GM04503 (cell line): ENCODE measurements at regions not wholly inside any gene's neighbourhood (a gene's known extent, or its start where the extent isn't known, plus 50 kb on each side); places are given as distances from the start of the nearest gene placed in this dataset.

ENCODE experiments used
- DNase-seq: peaks from one replicate; pipeline ENCODE4 v3.0.0-alpha.2; 2012; ENCODE audit warnings: low read depth

DNA sequence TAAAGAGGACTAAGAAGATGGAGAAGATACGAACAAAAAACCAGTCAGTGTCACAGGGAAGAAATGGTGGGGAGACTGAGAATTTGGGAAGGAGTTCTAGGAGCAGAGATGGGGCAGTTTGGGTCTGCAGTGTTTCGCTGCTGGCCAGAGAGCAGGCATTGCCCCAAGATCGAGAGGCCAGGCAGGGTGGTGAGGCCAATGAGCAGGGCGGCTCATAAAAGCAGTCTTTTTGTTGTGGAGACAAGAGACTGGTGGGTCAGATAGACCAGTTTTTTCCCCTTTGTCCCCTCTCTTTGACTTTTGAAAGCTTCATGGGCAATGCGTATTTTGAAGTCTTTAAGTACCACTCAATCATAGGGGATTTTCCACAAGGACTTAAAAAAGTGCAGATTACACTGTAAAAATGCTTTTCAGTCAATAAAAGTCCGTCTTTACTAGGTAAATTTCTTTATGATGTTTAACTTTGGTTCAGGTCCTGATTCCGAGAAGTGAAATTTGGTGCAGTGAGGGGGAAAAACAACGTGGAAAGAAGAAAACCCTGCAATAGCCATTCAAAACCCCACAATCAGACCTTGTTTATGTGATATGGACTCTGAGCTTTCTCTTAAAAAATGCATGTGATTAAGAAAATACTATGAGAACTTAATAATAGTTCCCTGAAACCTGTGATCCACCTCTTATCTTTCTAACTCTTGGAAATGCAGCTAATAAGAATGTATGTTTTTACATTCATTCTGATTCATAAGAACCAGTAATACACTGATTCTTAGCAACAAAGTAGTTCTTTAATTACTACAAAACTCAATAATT lies 338.9 kb downstream of the KLF5 start:
- DNase-seq, result no peak

DNA sequence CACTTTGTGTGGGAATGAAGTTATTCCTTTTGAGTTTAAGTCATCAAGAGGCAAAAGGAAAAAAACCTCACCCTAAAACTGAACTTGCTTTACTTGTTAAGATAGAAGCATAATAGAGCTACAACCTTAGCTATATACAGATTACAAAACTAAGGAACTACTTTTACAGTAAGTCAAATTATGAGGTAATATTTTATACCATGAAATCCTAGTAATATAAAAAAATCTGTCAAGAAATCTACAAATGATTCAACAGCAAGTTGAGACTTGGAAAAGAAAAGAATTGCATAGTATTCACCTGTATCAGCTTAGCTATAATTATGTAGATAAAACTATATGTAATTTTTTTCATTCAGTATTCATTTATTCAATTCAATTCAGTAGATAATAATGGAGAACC lies 335.3 kb downstream of the KLF5 start:
- DNase-seq, result no peak

DNA sequence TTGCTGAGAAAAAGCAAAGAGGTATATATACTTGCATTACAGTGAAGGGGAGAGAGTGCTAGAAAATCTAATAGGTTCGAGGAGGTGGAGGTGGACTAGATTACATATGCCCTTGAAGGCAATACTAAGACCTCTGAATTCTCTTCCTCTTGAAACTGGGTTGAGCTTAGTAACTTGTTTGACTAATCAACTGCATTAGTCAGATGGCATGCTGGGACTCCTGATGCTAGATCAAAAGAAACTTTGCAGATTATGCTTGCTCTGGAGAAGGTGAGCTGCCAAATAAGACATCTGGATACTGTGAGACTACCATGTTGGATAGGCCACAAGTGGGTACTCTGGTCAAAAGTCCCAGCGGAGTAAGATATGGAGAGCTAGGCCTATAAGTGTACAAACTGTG lies 331.3 kb downstream of the KLF5 start:
- no peak for DNase-seq

DNA sequence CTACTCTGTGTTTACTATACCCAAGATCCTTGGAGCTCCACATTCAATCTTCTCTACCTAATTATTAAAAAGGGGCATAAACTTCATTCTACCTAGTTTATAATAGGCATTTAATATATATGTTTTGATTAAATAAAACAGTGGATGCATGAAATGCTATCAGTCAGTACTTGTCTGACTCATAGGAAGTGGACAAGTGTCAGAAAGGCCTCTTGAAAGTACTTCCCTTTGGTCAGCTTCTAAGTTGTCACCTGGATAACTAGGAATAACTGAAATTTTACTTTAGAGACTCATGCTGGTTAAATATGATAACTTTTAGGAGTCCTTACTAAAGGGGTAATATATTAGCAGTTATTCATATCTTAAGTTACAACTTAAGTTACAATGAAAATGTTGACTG lies 329.8 kb downstream of the KLF5 start:
- DNase-seq, result no peak

DNA sequence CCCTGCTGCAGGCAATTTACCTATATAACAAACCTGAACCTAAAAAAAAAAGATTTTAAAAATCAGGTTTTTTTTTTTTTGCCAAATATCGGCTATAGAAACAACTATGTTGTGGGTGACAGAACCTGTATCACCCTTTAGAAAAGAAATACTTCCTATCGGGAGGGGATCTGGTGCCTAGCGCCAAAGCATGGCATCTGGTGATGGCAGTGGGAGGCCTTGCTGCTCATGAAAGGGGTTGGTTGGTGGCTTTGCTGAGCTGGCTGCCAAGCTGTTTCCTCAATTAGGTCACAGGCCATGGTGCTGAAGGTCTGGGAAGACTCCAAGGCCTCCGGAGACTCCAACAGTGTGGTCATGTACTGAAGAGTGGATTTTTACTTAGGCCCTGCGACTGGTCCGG lies 328.5 kb downstream of the KLF5 start:
- no peak for DNase-seq

DNA sequence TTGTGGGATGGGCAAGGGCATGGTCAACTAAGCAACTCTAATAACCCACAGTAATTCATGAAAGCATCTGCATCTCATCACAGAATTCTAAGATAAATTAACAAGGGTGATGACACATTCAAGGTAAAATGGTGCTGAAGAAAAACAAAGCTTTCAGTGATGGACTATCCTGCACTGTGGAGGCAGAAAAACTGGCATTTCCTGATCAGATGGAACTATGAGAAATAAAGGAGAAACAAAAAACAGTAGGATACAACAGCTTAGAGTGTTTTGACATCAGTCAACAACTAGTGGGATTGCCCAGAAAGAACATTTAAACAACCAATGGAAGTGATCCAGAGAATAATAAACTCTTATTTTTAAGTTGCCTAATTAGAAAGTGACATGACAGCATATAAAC lies 327.0 kb downstream of the KLF5 start:
- no peak for DNase-seq

DNA sequence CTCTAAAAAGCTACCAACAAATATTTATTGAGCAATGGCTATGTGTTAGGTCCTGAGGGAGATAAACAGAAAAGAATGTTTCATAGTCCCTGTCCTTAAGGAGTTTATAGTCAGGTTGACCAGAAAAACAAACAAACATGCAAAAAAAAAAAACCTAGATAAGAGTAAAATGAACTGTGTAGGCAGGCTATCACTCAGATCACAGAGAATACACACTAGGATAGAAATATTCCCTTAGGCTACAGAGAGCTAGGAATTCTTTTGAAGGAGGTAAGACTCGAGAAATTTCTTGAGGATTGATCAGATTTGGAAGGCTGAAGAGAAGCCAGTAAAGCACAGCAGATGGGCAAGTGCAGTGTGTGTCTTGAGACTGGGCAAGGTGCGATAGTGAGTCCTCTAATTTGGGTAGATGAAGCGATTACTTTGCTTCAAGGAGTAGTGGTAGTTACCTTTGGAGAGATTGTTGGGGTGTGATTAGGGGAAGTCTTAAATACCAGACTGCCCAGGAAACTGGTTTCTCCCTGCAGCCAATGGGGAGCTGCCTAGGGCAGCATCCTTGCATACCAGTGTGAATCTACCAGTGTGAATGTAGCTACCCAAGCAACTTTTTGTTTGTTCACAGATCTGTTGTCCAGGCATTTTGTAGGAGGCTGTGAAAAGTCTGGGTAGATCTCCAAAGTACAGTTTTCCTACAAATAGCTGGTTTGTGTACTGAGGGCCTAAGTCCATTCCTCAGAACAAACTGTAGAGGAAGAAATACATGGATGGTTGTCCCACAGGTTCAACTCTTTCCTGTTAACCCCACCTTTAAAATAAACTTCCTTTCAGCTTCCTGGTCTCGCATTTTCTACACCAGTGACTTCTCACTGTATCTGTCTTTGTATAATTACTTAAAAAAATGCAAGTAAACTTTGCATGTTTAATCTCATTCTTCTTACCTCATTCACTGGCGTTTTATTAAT lies 314.1 kb downstream of the KLF5 start:
- DNase-seq, result no peak

DNA sequence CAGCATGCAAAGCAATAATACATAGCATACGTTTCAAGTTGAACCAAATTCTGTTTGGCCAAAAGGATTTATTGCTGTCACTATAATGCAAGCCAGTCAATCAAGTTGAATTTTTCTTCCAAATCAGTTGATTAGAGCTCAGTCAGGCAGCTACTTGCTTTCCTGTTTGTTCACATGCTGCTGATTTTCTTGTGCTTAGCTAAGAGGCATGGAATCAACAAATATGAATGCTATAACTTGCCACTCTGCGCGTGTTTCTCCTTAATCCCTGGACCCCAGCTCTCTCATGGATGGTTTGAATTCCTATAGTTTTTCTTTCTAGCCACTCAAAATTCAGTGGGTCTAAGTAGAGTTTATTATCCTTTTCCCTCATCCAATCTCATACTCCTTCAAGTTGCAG lies 311.3 kb downstream of the KLF5 start:
- no peak for DNase-seq

DNA sequence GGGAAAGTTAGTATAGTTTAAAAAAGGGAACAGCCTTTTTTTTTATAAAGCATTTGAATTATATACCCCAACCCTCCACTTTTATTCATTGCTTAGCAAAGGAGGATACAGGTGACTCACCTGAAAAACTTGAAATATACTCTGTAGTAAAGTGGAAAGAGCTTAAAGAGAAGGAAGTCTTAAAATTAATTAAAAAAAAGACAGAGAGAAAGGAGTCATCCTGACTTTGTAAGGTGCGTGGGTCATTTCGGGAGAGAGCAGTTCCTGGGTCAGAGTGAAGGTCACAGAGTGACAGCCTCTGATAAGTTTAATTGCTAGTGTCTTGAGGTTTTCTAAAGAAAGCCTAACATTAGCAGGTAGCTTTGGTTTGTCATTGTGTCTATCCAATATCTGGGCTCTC lies 310.3 kb downstream of the KLF5 start:
- no peak for DNase-seq

DNA sequence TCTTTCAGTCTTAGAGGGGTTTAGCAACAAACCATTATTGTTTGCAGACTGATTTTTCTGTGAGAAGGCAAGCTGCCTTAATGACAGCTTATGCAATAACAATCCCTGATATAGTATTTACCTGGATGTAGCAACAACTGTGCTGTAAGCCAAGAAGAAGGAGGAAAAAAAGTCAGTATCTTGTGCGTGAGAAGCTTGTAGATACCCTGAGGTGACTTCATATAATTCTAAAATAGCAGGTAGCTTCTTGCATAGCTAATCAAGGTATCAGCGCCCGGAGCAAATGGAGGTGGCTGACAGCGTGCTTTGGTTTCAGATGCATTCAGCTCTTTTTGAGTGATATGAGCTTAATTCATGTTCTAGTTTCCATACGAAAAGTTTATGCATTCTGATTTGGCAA lies 309.8 kb downstream of the KLF5 start:
- DNase-seq, result no peak

DNA sequence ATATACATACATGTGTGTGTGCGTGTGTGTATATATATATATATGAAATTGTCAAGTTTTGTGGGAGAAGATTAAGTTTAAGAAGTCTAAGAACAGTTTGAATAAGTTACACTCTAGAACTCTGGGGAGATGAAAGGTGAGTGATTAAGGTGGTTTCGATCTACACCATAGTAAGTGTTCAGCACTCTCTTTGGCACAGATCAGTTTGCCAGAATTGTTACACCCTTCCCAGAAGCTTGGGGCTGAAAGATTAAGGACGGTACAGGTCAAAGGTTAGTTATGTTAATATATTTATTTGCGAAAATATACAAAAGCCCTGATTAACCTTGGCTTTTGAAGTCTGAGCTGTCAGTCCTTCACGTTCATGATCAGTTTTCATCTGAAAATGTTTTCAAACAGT lies 309.1 kb downstream of the KLF5 start:
- no peak for DNase-seq

DNA sequence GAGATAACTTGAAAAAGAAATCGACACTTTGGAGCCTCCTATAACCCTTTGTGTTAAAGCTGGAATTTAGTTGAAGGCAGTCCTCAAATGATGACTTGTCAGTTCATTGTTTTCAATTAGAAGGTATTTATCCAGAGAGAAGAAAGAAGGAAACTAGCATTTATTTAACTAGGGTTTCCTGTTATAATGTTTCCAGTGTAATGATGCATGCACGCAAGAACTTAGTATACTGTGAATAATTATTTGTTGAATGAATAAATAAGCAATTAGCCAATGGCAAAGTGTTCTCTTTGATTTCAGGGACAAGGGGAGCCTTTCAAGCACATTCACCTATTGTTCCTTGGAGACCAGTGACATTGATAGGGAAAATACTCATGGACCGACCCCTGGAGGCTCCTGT lies 307.4 kb downstream of the KLF5 start:
- no peak for DNase-seq

DNA sequence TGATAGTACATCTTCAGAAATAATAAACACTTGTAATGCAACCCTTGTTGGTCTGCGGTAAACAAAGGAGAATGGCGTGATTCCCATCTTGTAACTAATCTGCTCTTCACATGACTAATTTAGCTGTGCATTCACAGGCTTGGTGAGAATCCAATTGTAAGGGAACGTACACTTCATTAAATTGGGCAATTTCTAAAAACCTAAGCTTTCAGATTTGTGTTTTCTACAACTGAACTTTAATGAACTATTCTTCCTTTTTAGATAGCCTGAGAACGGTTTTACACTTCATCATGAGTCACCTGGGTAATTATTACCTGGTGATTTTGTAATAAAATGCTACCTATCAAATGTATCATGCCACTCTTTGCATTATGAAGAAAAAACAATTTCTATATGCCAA lies 306.9 kb downstream of the KLF5 start:
- no peak for DNase-seq

DNA sequence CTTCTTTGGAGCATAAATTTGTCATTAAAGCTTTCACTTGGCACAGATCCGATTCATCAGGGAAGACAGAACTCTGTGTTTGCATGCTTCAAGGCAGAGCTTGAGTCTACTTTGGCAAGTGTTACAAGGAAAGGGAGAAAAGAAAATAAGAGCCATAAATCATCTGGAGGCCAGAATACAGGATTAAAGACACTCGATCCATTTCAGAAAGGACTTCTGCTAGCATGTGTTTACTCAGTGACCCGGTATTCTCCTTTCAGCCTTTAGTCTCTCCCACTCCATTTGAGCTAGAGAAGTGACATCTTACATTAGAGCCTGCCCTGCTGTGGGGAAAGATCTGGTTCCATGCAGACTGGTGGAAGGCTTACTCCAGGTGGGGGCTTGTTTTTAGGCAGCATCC lies 306.4 kb downstream of the KLF5 start:
- no peak for DNase-seq

DNA sequence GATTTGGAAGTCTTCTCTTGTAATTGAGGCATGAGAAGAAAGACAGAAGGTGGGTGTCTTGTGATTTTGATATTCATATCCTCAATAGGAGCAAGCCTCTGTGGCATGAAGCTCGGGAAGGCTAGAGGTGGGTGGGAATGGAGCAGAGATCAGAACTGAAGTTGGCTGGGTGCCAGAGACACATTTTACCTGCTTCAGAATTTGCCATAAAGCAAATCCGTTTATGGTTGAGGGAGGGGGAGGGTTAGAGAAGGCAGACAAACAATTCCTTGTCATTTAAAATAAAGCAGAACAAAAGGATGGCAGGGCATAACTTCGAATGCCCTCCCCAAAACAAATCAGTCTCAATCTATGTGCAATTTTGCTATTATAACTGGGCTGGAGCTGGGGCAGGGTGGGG lies 305.9 kb downstream of the KLF5 start:
- no peak for DNase-seq

DNA sequence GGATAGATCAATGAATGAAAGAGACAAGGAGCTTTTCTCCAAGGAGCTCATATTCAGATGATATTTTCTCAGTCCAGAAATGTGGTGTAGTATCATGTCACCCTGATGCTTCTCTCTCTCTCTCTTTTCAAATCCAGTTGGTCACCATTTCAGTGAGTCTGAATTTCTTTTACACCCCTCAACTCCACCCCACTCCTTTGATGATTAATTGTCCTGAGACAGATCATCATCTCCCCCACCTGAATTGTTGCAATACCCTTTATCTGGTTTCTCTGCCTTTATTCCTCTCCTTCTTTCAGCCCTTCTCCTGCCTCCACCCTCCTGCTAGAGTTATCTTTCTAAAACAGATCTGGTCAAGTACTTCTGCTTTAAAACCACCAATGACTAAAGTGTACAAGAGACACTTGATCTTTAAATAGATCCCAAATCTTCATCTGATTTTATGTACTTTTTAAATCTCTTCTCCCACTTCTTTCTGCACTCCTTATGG lies 299.8 kb downstream of the KLF5 start:
- no peak for DNase-seq

DNA sequence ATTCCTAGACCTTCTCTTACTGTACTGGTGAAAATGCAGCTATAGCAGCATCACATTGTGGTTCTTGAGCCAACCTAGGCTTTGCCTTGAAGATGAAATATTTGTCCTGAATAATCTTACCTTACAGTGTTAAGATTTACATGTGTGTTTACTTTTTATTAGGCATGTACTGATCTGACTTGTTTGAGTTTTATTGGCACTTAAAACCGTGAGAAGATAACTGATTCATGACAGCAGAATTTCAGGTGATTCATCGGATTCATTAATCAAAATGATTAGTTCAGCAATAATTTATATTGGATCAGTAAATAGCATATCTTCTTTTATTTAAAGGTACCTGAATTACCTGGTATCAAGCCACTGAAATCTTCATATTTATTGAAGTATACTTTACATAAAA lies 296.3 kb downstream of the KLF5 start:
- DNase-seq, result no peak

DNA sequence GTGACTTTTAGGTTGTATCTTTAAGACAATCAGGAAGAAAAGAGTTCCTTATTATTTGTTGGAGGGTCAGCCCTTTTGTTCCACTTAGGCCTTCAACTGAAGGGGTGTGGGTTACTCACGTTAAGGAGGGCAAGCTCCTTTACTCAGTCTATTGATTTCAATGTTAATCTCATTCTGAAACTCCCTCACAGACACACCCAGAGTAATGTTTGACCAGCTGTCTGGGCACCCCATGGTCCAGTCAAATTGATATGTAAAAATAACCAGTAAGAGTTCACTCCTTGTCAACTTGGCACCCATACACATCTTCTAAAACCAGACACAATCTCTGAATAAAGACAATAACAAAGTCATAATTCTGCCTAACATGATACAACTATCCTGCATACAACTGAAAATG lies 292.9 kb downstream of the KLF5 start:
- no peak for DNase-seq

DNA sequence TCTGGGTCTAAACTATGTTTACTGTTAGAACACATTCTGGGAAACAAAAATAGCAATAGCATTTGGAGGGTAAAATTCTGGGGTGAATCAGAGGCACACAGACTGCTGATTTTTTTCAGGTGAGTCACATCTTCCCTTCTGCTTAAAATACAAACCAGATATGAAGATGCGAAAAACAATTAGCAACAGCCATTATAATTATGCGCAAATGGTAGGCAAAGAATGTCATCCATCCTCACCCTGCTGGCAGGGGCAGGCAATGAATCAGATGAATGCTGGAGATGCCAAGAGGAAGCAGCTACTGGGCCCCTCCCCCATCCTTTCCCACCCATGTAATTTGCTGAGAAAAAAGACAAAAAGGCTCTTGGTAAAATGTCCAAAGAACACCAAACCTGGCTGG lies 282.9 kb downstream of the KLF5 start:
- peak; percentile 67 for DNase-seq

DNA sequence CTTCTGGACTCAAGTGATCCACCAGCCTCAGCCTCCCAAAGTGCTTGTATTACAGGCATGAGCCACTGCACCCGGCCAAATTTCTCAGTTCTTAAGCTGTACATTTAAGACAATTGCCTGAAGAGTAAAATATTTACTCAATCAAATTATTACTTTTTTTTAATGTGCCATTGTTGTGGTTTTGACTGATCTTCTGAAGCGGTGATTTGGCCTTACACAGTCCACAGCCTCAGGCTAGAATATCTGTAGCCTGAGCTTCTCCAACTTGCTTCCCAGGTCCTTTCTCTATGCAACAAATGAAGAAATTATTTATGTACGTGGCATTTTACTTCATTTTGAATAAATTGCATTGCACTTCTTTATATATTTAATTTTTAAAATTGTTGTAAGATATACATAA lies 281.3 kb downstream of the KLF5 start:
- no peak for DNase-seq

DNA sequence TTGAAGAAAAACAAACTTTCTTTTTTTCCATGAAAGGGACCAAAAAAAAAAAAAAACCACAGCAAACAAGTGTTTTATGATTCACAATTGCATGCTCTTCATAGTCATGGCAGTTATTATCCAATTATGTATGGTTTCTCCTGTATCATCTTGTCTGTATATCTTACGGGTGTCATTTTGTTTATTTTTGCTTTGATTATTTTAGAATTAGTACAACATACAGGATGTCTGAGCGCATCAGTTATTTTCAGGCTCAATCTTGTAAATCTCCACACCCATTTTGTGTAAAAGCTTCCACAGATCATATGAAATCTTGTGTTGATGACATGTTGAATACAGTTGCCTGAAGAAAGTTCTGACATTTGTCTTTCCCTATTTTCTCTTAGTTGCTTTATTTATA lies 280.3 kb downstream of the KLF5 start:
- no peak for DNase-seq

DNA sequence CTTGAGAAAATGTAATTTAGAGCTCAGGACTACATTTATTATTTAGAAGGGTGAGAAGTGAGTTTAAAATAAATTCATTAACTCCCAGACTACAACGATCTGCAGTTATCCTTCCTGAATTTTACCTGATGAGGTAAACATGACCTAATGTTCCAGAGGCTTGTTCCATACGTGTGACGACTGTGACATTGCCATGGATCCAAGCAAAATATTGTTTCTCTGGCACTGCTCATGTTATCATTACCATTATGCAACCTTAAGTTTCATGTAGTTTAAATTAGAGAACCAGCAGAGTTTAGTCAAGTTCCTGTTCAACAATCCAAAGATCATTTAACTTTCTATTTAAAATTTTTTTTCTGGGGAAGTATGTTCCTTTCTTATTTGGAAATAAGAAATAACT lies 279.6 kb downstream of the KLF5 start:
- no peak for DNase-seq

DNA sequence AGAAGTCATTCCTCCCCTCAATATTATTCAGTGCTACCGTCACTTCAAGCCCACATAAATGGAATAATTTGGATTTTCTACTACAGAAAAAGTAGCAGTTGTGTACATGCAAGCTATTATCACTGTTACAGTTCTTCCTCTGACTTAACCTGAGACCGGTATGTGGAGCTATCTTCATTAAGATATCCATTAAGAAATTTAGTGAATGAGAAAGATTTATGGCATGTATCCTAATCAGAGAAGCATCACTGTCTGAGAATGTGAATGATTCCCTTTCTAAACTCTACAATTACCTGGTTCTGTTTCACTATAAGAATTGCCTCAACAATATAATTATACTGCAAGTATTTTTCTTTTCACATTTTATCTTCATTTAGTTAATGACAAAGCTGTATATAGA lies 278.7 kb downstream of the KLF5 start:
- DNase-seq, result no peak
